ENCODE measurements at regions not wholly inside any gene's neighbourhood (a gene's known extent, or its start where the extent isn't known, plus 50 kb on each side); places are given as distances from the start of the nearest gene placed in this dataset.

DNA sequence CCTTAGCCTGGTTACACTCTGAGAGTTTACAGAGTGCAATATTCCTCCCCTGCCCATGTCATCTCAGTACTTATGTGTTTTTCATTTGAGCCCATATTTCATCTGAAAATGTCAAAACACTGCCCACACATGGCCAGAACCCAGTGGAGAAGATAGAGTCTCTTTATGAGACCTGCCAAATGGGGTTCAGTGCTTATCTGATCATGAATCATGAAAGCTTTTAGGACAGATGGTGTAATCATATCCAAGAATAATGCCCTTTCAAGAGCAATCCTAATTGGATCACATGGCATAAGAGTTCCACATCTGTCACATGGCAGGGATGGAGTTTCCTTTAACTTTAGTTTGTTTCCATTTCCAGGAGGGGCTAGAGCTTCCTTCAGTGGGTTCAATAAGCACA is 77.2 kb upstream of the AGBL1 start:
- TF ChIP-seq, protein P1, sequence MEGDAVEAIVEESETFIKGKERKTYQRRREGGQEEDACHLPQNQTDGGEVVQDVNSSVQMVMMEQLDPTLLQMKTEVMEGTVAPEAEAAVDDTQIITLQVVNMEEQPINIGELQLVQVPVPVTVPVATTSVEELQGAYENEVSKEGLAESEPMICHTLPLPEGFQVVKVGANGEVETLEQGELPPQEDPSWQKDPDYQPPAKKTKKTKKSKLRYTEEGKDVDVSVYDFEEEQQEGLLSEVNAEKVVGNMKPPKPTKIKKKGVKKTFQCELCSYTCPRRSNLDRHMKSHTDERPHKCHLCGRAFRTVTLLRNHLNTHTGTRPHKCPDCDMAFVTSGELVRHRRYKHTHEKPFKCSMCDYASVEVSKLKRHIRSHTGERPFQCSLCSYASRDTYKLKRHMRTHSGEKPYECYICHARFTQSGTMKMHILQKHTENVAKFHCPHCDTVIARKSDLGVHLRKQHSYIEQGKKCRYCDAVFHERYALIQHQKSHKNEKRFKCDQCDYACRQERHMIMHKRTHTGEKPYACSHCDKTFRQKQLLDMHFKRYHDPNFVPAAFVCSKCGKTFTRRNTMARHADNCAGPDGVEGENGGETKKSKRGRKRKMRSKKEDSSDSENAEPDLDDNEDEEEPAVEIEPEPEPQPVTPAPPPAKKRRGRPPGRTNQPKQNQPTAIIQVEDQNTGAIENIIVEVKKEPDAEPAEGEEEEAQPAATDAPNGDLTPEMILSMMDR (IDR thresholded peaks at IDR 0.05): no peak
- TF ChIP-seq POLR2A (IDR thresholded peaks at IDR 0.05): no peak

All from right lobe of liver (tissue), 4 donors.